D721Med (cell line): ENCODE measurements at regions not wholly inside any gene's neighbourhood (a gene's known extent, or its start where the extent isn't known, plus 50 kb on each side); places are given as distances from the start of the nearest gene placed in this dataset.
A peak's percentile ranks its signal among the peaks of the same experiment; 100 is the strongest.

Source experiments
- DNase-seq: peaks from one replicate; pipeline ENCODE4 v3.0.0; 2011; ENCODE audit warnings: low spot score; ENCODE audit not compliant: insufficient read length
- FAIRE-seq: peaks from 2 replicates; lab custom pipeline; 2011; peaks lifted over from hg19 to GRCh38; lab: Jason Lieb, UNC
- CTCF ChIP-seq: IDR thresholded peaks from 2 replicates; pipeline ENCODE4 v1.5.1; 2012; ENCODE audit warnings: mild to moderate bottlenecking, control low read depth; ENCODE audit not compliant: insufficient read depth; ENCODE audit errors: missing control alignments

GRCh38 chr5:17788351-17788750 lies 154.1 kb downstream of the TAF11L14 start:
- peak; percentile 28 for DNase-seq
- TF ChIP-seq CTCF: no peak
- peak; percentile 84 for FAIRE-seq

GRCh38 chr5:17794201-17794600 lies 159.9 kb downstream of the TAF11L14 start:
- FAIRE-seq (no peak), DNase-seq (no peak)
- no peak for TF ChIP-seq CTCF

- FAIRE-seq: no peak
These were observed 160.6 kb downstream of the TAF11L14 start for GRCh38 chr5:17794815-17795214.

GRCh38 chr5:17796142-17796541 lies 161.9 kb downstream of the TAF11L14 start:
- TF ChIP-seq CTCF: no peak
- FAIRE-seq (no peak), DNase-seq (no peak)

More at GRCh38 chr5:17794815-17795214, 160.6 kb downstream of the TAF11L14 start:
- no peak for TF ChIP-seq CTCF
- DNase-seq: no peak

- TF ChIP-seq CTCF: no peak
- no peak for FAIRE-seq
- no peak for DNase-seq
These were observed 162.6 kb downstream of the TAF11L14 start for GRCh38 chr5:17796757-17797396.

GRCh38 chr5:17799521-17799920 lies 165.3 kb downstream of the TAF11L14 start:
- no peak for DNase-seq
- no peak for TF ChIP-seq CTCF
- no peak for FAIRE-seq

- FAIRE-seq (no peak), DNase-seq (no peak)
- no peak for TF ChIP-seq CTCF
These were observed 167.3 kb downstream of the TAF11L14 start for GRCh38 chr5:17801595-17801994.
